Spinal cord (tissue), 9 donors: ENCODE measurements at regions not wholly inside any gene's neighbourhood (a gene's known extent, or its start where the extent isn't known, plus 50 kb on each side); places are given as distances from the start of the nearest gene placed in this dataset.
A peak's percentile ranks its signal among the peaks of the same experiment; 100 is the strongest.

Experiments used
- DNase-seq, 6 donors: peaks; one replicate each; pipeline versions ENCODE4 v3.0.0 to v3.0.0-alpha.2; 2013 to 2015; ENCODE audit warnings: low spot score in 6 of 6, low read depth in 4 of 6
- H3K27ac ChIP-seq: one replicate; pipeline ENCODE4 v1.5.1; 2013; ENCODE audit warnings: low read depth, low read length, control low read depth
- H3K27me3 ChIP-seq: one replicate; pipeline ENCODE4 v1.6.1; 2013; ENCODE audit warnings: low read length; ENCODE audit not compliant: control insufficient read depth, insufficient read depth
- H3K36me3 ChIP-seq: one replicate; pipeline ENCODE4 v1.6.1; 2013; ENCODE audit warnings: low read length; ENCODE audit not compliant: control insufficient read depth, insufficient read depth
- H3K4me1 ChIP-seq: one replicate; pipeline ENCODE4 v1.6.1; 2013; ENCODE audit warnings: low read length; ENCODE audit not compliant: control insufficient read depth, insufficient read depth
- H3K4me3 ChIP-seq: one replicate; pipeline ENCODE4 v1.5.1; 2013; ENCODE audit warnings: low read depth, low read length, control low read depth
- H3K9me3 ChIP-seq: one replicate; pipeline ENCODE4 v1.6.1; 2013; ENCODE audit warnings: low read length; ENCODE audit not compliant: control insufficient read depth, insufficient read depth
- WGBS: methylation state at CpG from one replicate; pipeline ENCODE4 v1.1.5; 2013; ENCODE audit warnings: missing lambda C conversion rate; ENCODE audit not compliant: insufficient coverage; 5-methylcytosine and 5-hydroxymethylcytosine counted together
- donor health status: healthy.

GRCh38 chr9:105129731-105130130 lies 114.7 kb upstream of the SLC44A1 start:
- Histone ChIP-seq H3K27me3 (no peaks in the 10 kb centered on the region), H3K4me1 (peaks cover 7% of the 10 kb centered on the region), H3K36me3 (no peaks in the 10 kb centered on the region), H3K9me3 (no peaks in the 10 kb centered on the region), H3K4me3 (no peak overlapping the region), H3K27ac (no peak overlapping the region)
- no CpG with 5 or more reads among the region's 1 CpG for WGBS
- no peak for DNase-seq

- H3K9me3 ChIP-seq: no peaks in the 10 kb centered on the region
- H3K27me3 ChIP-seq: no peaks in the 10 kb centered on the region
- H3K4me3 ChIP-seq: no peak overlapping the region
- peaks cover 4% of the 10 kb centered on the region for H3K4me1 ChIP-seq
- H3K36me3 ChIP-seq: no peaks in the 10 kb centered on the region
- 90% methylated on average over 2 of the region's 3 CpGs for WGBS
- no peak overlapping the region for H3K27ac ChIP-seq
- DNase-seq: no peak
Measured at GRCh38 chr9:105131981-105132380, 112.5 kb upstream of the SLC44A1 start.

- no peak overlapping the region for H3K27ac ChIP-seq
- no peak for DNase-seq
- H3K9me3 ChIP-seq: no peaks in the 10 kb centered on the region
- H3K4me1 ChIP-seq: no peaks in the 10 kb centered on the region
- H3K36me3 ChIP-seq: no peaks in the 10 kb centered on the region
- no CpG with 5 or more reads among the region's 2 CpGs for WGBS
- H3K27me3 ChIP-seq: no peaks in the 10 kb centered on the region
- H3K4me3 ChIP-seq: no peak overlapping the region
Measured at GRCh38 chr9:105132606-105133005, 111.8 kb upstream of the SLC44A1 start.

GRCh38 chr9:105138306-105138801 lies 106.1 kb upstream of the SLC44A1 start:
- peak in 1 of 6 donors; percentile 86 for DNase-seq
- H3K36me3 ChIP-seq: no peaks in the 10 kb centered on the region
- peaks cover 20% of the 10 kb centered on the region for H3K4me1 ChIP-seq
- H3K4me3 ChIP-seq: no peak overlapping the region
- H3K27me3 ChIP-seq: no peaks in the 10 kb centered on the region
- H3K27ac ChIP-seq: peak overlapping the region; percentile 47
- H3K9me3 ChIP-seq: no peaks in the 10 kb centered on the region
- WGBS: 25% methylated on average over 2 of the region's 5 CpGs

GRCh38 chr9:105141146-105141975 lies 103.1 kb upstream of the SLC44A1 start:
- DNase-seq: no peak
- Histone ChIP-seq H3K4me1 (peaks cover 20% of the 10 kb centered on the region), H3K4me3 (no peak overlapping the region), H3K36me3 (no peaks in the 10 kb centered on the region), H3K27me3 (no peaks in the 10 kb centered on the region), H3K9me3 (no peaks in the 10 kb centered on the region), H3K27ac (no peak overlapping the region)
- WGBS: 89% methylated on average over 3 of the region's 5 CpGs

- no peak overlapping the region for H3K4me3 ChIP-seq
- 80% methylated on average over 1 of the region's 1 CpG for WGBS
- H3K36me3 ChIP-seq: no peaks in the 10 kb centered on the region
- no peak overlapping the region for H3K27ac ChIP-seq
- no peaks in the 10 kb centered on the region for H3K9me3 ChIP-seq
- peaks cover 23% of the 10 kb centered on the region for H3K4me1 ChIP-seq
- H3K27me3 ChIP-seq: no peaks in the 10 kb centered on the region
- DNase-seq: peak in 1 of 6 donors; percentile 62
Measured at GRCh38 chr9:105141976-105142250, 102.5 kb upstream of the SLC44A1 start.

- 100% methylated on average over 2 of the region's 8 CpGs for WGBS
- Histone ChIP-seq H3K27ac (no peak overlapping the region), H3K4me3 (no peak overlapping the region), H3K36me3 (no peaks in the 10 kb centered on the region), H3K9me3 (no peaks in the 10 kb centered on the region), H3K4me1 (peaks cover 26% of the 10 kb centered on the region), H3K27me3 (no peaks in the 10 kb centered on the region)
- DNase-seq: no peak
Measured at GRCh38 chr9:105142406-105143135, 101.9 kb upstream of the SLC44A1 start.

GRCh38 chr9:105143136-105143430 lies 101.4 kb upstream of the SLC44A1 start:
- H3K4me3 ChIP-seq: no peak overlapping the region
- no peaks in the 10 kb centered on the region for H3K9me3 ChIP-seq
- no peak overlapping the region for H3K27ac ChIP-seq
- no peaks in the 10 kb centered on the region for H3K27me3 ChIP-seq
- H3K4me1 ChIP-seq: peaks cover 26% of the 10 kb centered on the region
- H3K36me3 ChIP-seq: no peaks in the 10 kb centered on the region
- DNase-seq: no peak
- WGBS: 90% methylated on average over 2 of the region's 6 CpGs

GRCh38 chr9:105144076-105144475 lies 100.4 kb upstream of the SLC44A1 start:
- Histone ChIP-seq H3K27me3 (no peaks in the 10 kb centered on the region), H3K27ac (no peak overlapping the region), H3K4me3 (no peak overlapping the region), H3K4me1 (peaks cover 17% of the 10 kb centered on the region), H3K9me3 (no peaks in the 10 kb centered on the region), H3K36me3 (no peaks in the 10 kb centered on the region)
- no CpG with 5 or more reads among the region's 1 CpG for WGBS
- DNase-seq: no peak

GRCh38 chr9:105144841-105145240 lies 99.6 kb upstream of the SLC44A1 start:
- 100% methylated on average over 1 of the region's 2 CpGs for WGBS
- DNase-seq: no peak
- no peaks in the 10 kb centered on the region for H3K36me3 ChIP-seq

More at GRCh38 chr9:105144841-105145240, 99.6 kb upstream of the SLC44A1 start:
- no peak overlapping the region for H3K27ac ChIP-seq
- H3K4me3 ChIP-seq: no peak overlapping the region
- H3K4me1 ChIP-seq: peaks cover 14% of the 10 kb centered on the region
- H3K27me3 ChIP-seq: no peaks in the 10 kb centered on the region
- no peaks in the 10 kb centered on the region for H3K9me3 ChIP-seq
